Stimulated activated CD4-positive, alpha-beta T cell treated with anti-CD3 and anti-CD28 coated beads, Interleukin-15, amount 100 ng/mL, for 1 hour (primary cell): ENCODE measurements at regions not wholly inside any gene's neighbourhood (a gene's known extent, or its start where the extent isn't known, plus 50 kb on each side); places are given as distances from the start of the nearest gene placed in this dataset.

Experiments used
- DNase-seq, 2 donors: peaks; one replicate each; pipeline ENCODE4 v3.0.0-alpha.2; 2020; ENCODE audit warnings: low read depth in 1 of 2, low spot score in 1 of 2

- DNase-seq, result no peak
These were observed 73.5 kb upstream of the CCDC150 start for GRCh38 chr2:196565982-196566381.

DNA sequence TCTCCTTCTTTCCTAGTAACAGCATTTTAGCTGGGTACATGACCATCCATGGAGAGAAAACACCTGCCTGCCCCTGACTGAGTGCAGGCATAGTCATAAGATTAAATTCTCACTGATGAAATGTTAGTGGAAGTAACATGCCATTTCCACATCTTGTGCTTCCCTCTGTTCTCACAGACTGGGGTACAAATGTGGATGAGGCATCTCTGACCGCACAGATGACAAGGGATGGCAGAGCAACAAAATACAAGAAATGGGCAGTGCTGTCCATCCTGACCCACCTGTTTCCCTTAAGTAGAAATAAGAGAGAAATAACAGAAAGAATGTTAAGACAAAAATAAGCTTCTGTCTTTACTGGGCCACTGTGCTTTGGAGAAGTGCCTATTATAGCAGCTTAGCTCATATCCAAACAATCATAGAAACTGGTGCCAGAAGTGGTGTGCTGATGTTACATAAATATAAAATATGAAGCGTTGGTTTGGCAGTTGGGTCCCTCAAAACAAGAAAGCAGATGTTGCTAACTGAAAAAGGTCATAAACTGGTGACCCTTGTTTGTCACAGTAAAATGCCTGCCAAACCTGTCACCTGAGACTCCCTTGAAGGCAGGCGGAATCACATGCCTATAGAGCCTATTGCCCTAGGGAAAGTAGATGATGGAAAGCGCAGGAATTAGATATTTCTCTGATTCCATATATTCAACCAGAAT, 72.4 kb upstream of the CCDC150 start:
- no peak for DNase-seq

GRCh38 chr2:196568506-196568905, 71.0 kb upstream of the CCDC150 start:
- no peak for DNase-seq

DNA sequence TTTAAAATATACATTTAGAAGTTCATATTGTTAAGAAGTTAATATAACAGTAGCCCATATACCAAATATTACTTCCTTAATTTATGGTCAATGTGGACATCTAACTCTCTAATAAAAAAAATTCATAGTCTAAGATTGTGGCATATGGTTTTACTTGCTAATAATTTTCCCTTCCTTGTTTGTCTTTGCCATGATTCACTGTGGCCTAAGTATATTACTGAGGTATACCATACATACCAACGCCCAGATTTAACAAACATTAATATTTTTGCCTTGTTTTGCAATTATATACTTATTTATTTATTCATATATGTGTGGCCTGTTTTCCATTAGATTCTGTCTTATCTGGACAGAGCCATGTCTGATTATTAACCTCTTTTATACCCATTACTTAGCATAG, 54.6 kb upstream of the CCDC150 start:
- DNase-seq, result no peak

DNA sequence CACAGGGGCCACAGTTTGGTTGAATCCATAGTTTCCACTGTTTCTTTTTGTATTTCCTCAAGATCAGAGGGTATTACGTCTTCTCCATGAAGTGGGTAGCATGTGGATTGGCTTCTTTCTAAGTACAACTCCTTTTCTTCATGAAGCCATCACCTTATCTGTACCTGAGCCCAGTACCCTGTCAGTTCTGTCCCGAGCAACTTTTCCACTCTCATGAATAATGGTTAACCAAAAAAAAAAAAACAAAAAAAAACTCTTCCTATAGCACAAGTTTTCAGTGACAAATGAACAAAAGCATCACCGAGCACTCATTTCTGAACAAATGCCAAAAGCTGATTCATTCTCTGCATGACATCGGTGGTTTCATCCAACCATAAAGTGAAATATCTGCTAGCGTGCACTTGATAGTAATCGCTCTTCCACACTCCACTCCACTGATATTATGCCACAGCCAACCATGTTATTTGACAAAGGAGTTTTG, 53.0 kb upstream of the CCDC150 start:
- no peak for DNase-seq

- no peak for DNase-seq
These were observed 52.5 kb upstream of the CCDC150 start for GRCh38 chr2:196587056-196587455.

DNA sequence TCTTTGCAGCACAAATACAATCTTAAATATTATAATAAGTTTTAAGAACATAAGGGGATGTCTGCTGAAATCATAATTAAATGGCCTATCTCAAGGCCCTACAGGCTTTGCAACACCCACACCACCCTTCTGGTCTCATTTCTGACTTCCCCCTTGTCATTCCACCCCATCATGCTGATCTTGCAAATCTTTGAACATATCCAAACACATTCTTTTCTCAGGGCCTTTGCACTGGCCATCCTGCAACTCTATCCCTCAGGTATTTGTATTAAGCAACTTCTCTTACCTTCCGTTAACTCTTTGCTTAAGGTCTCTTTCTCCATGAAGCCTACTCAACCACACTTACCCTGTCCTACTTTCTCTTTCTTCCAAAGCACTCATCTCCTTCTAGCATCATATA, 51.8 kb upstream of the CCDC150 start:
- no peak for DNase-seq

- no peak for DNase-seq
These were observed 50.1 kb upstream of the CCDC150 start for GRCh38 chr2:196589419-196589818.
